ENCODE measurements at regions not wholly inside any gene's neighbourhood (a gene's known extent, or its start where the extent isn't known, plus 50 kb on each side); places are given as distances from the start of the nearest gene placed in this dataset.

DNA sequence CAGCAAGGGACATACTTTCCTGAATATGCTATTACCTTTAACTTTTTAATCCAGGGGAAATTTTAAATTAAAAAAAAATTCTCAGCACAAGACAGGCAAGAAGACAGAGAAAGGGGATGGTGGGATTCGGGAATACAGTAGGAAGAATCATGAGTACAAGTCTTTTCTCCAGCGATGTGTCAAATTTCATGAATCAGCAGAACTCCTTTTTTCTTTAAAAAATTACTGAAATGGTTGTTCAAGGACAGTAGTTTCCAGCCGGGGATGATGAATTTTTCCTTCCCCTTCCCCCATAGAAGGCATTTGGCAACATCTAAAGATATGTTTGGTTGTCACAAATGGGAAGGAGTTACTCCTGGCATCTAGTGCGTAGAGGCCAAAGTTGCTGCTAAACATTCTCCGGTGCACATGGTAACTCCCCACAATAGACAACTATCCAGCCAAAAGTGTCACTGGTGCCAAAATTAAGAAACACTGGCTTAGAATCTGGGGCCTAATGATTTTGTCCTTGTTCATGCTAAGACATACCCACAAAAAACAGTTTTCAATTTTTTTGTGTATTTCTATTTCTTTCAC lies 450.2 kb downstream of the CBLN4 start:
- no peak overlapping the region for H3K4me3 ChIP-seq (ENCODE audit: low read depth, low read length)
- no peak for DNase-seq (ENCODE audit: low read depth)
- TF ChIP-seq, protein P1, sequence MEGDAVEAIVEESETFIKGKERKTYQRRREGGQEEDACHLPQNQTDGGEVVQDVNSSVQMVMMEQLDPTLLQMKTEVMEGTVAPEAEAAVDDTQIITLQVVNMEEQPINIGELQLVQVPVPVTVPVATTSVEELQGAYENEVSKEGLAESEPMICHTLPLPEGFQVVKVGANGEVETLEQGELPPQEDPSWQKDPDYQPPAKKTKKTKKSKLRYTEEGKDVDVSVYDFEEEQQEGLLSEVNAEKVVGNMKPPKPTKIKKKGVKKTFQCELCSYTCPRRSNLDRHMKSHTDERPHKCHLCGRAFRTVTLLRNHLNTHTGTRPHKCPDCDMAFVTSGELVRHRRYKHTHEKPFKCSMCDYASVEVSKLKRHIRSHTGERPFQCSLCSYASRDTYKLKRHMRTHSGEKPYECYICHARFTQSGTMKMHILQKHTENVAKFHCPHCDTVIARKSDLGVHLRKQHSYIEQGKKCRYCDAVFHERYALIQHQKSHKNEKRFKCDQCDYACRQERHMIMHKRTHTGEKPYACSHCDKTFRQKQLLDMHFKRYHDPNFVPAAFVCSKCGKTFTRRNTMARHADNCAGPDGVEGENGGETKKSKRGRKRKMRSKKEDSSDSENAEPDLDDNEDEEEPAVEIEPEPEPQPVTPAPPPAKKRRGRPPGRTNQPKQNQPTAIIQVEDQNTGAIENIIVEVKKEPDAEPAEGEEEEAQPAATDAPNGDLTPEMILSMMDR (IDR thresholded peaks at IDR 0.05; ENCODE audit: low read depth, low read length), result no peak
- TF ChIP-seq POLR2A (IDR thresholded peaks at IDR 0.05; ENCODE audit: extremely low read depth, insufficient read length) (no peak), MYC (IDR thresholded peaks at IDR 0.05; ENCODE audit: low read depth, low read length) (no peak)
- TF ChIP-seq, protein P2, sequence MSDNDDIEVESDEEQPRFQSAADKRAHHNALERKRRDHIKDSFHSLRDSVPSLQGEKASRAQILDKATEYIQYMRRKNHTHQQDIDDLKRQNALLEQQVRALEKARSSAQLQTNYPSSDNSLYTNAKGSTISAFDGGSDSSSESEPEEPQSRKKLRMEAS (IDR thresholded peaks at IDR 0.05; ENCODE audit: low read depth, low read length), result no peak

DNA sequence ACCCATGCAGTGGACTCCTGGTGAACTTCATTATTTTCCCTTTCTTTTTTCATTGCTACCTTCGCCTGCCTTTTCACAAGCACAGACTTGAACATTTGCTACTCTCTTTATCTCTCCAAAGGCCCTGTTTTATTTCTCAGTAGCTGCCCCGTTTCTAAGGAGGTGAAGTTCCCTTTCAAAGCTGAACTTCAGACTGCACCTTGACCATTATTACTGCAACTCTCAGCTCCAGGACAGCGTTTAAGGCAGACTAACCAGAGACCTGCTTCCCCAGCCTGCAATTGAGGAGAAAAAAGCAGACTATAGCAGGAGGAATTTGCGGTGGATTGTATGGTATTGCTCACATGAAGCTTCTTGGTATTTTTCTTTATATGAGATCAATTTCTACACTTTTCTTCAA lies 460.7 kb downstream of the CBLN4 start:
- TF ChIP-seq, protein P2 (IDR thresholded peaks at IDR 0.05; ENCODE audit: low read depth, low read length), result no peak
- TF ChIP-seq POLR2A (IDR thresholded peaks at IDR 0.05; ENCODE audit: extremely low read depth, insufficient read length), result no peak
- TF ChIP-seq MYC (IDR thresholded peaks at IDR 0.05; ENCODE audit: low read depth, low read length), result no peak
- TF ChIP-seq, protein P1 (IDR thresholded peaks at IDR 0.05; ENCODE audit: low read depth, low read length), result no peak
- no peak for DNase-seq (ENCODE audit: low read depth)
- H3K4me3 ChIP-seq (ENCODE audit: low read depth, low read length), result no peak overlapping the region

DNA sequence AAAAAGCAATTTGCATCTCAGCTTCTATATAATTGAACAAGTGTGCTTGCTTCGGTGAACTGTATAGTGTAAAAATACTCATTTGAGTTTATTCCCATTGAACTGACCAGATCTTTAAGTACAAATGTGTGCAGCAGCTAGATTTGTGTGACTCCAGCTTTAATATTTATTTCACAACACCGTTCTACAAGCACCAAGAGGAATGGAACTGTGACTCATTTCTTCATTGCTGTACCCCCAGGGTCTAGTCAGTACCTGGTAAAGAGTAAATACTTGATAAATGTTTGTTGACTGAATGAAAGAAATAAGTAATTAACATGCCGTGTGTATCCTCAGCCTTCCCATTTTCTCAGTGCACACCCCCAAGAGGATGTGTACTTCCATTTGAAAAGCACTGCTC lies 464.8 kb downstream of the CBLN4 start:
- no peak for DNase-seq (ENCODE audit: low read depth)
- TF ChIP-seq POLR2A (IDR thresholded peaks at IDR 0.05; ENCODE audit: extremely low read depth, insufficient read length) (no peak), MYC (IDR thresholded peaks at IDR 0.05; ENCODE audit: low read depth, low read length) (no peak)
- TF ChIP-seq, protein P2 (IDR thresholded peaks at IDR 0.05; ENCODE audit: low read depth, low read length), result no peak
- TF ChIP-seq, protein P1 (IDR thresholded peaks at IDR 0.05; ENCODE audit: low read depth, low read length), result no peak
- no peak overlapping the region for H3K4me3 ChIP-seq (ENCODE audit: low read depth, low read length)

DNA sequence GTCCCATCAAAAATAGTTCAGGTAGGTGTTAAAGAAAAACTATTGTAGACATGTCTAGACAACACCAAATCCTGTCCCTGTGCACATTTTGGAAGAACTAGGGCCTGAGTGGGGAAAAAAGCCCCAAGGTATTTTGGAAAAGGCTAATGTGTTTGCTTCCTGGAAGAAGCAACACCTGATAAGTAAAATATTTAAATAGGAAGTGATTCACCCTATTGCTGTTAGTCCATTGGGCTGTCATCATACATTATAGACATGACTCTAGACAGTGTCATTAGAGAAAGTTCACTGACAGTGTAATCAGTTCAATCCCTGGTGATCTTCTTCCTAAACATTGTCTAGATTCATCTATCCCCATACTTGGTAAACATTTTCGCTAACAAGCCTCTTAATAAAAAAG lies 465.3 kb downstream of the CBLN4 start:
- H3K4me3 ChIP-seq (ENCODE audit: low read depth, low read length), result no peak overlapping the region
- no peak for TF ChIP-seq POLR2A (IDR thresholded peaks at IDR 0.05; ENCODE audit: extremely low read depth, insufficient read length)
- no peak for TF ChIP-seq MYC (IDR thresholded peaks at IDR 0.05; ENCODE audit: low read depth, low read length)
- TF ChIP-seq, protein P2 (IDR thresholded peaks at IDR 0.05; ENCODE audit: low read depth, low read length), result no peak
- TF ChIP-seq, protein P1 (IDR thresholded peaks at IDR 0.05; ENCODE audit: low read depth, low read length), result no peak
- DNase-seq (ENCODE audit: low read depth), result no peak

DNA sequence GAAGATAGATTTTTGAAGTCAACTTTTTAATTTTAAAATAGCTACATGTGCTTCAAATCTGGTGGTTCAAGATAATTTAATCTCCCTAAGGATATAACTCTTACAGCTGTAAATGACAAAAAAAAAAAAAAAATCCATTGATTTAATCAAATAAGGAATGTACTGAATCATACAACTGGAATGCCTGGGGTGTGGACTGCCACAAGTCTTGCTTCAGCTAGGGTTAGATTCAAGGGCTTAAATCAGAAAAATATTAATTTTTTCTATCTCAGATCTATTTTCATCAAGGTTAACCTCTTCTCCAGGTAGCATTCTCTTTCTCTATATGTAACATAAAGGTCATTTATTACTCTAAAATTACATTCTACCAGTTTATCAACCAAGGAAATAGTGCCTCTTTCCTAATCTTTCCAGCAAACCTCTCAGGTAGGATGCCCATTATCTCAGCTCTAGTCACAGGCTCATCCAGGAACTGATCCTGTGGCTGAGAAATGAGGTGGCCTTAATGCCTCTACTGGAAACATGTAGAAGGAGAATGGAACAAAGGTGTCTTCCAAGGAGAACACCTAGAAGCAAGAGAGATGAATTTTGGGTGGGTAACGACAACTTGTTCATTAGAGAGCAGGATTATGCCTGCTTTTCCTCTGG lies 466.9 kb downstream of the CBLN4 start:
- TF ChIP-seq MYC (IDR thresholded peaks at IDR 0.05; ENCODE audit: low read depth, low read length), result no peak
- no peak for TF ChIP-seq POLR2A (IDR thresholded peaks at IDR 0.05; ENCODE audit: extremely low read depth, insufficient read length)
- TF ChIP-seq, protein P1 (IDR thresholded peaks at IDR 0.05; ENCODE audit: low read depth, low read length), result no peak
- TF ChIP-seq, protein P2 (IDR thresholded peaks at IDR 0.05; ENCODE audit: low read depth, low read length), result no peak
- DNase-seq (ENCODE audit: low read depth), result no peak
- no peak overlapping the region for H3K4me3 ChIP-seq (ENCODE audit: low read depth, low read length)
